Heart left ventricle (tissue), 16 donors: ENCODE measurements at regions not wholly inside any gene's neighbourhood (a gene's known extent, or its start where the extent isn't known, plus 50 kb on each side); places are given as distances from the start of the nearest gene placed in this dataset.

Experiments
- ATAC-seq, 4 donors: fragments of 200-7000 bp; cut with Tn5 transposase; one replicate each; pipeline ENCODE4 v1.9.1; 2020 to 2022; ENCODE audit warnings: moderate library complexity in 4 of 4, mild to moderate bottlenecking in 3 of 4, moderate number of reproducible peaks in 1 of 4
- DNase-seq, 5 donors: peaks; one replicate each; pipeline ENCODE4 v3.0.0-alpha.2; 2020
- H3K27ac ChIP-seq, 12 donors: fragments of 200-600 bp; sonication (generic) in 4 of 12; one replicate each; pipeline versions ENCODE4 v1.5.0 to v1.8.0; 2016 to 2022; ENCODE audit warnings: mild to moderate bottlenecking in 2 of 12
- H3K27me3 ChIP-seq, 9 donors: fragments of 200-600 bp; sonication (generic) in 2 of 9; one replicate each; pipeline versions ENCODE4 v1.5.1 to v1.8.0; 2016 to 2022; ENCODE audit warnings: mild to moderate bottlenecking in 3 of 9
- H3K36me3 ChIP-seq, 9 donors: fragments of 200-600 bp; sonication (generic) in 2 of 9; one replicate each; pipeline versions ENCODE4 v1.5.0 to v1.8.0; 2018 to 2022; ENCODE audit warnings: mild to moderate bottlenecking in 2 of 9
- H3K4me1 ChIP-seq, 12 donors: fragments of 200-600 bp; sonication (generic) in 4 of 12; one replicate each; pipeline versions ENCODE4 v1.5.0 to v1.8.0; 2016 to 2022; ENCODE audit warnings: mild to moderate bottlenecking in 3 of 12
- H3K4me3 ChIP-seq, 12 donors: fragments of 200-600 bp; sonication (generic) in 4 of 12; one replicate each; pipeline versions ENCODE4 v1.5.0 to v1.8.0; 2017 to 2022; ENCODE audit warnings: mild to moderate bottlenecking in 9 of 12, moderate library complexity in 4 of 12
- H3K9me3 ChIP-seq, 12 donors: fragments of 200-600 bp; sonication (generic) in 4 of 12; one replicate each; pipeline versions ENCODE4 v1.5.0 to v1.8.0; 2016 to 2022; ENCODE audit warnings: mild to moderate bottlenecking in 1 of 12
- POLR2A ChIP-seq, 2 donors: fragments of 450-650 bp; IDR thresholded peaks; one replicate each; pipeline ENCODE4 v1.6.1; 2017; ENCODE audit warnings: antibody characterized with exemption in 2 of 2, mild to moderate bottlenecking in 2 of 2, moderate library complexity in 2 of 2
- WGBS, 4 donors: extraction: QIAGEN DNeasy Blood & Tissue Kit in 2 of 4; methylation state at CpG; one replicate each; pipeline versions ENCODE4 v1.1.5 to v1.1.7; 2013 to 2018; 5-methylcytosine and 5-hydroxymethylcytosine counted together
- intact Hi-C, 10 donors: fragments of 100-400 bp; cut with DNase I; formaldehyde crosslinking; loops; one replicate each; pipeline versions ENCODE4 v1.11.1 to v1.14.2; 2022
- TF ChIP-seq, protein P1 (sequence below), 12 donors: fragments of 200-600 bp; sonication (generic) in 4 of 12; IDR thresholded peaks; one replicate each; pipeline versions ENCODE4 v1.5.0 to v1.8.0; 2018 to 2022; ENCODE audit warnings: antibody characterized with exemption in 12 of 12, mild to moderate bottlenecking in 5 of 12
- donor health status: ischemic (EF 13 %, LVEDD 7.1; RV severe dilation, severe dysfunction).
- donor health status: healthy with polysubstance abuse.
- donor health status: DM: no; HTN: yes; CAD: no.
- donor health status: DM: no; HTN: no; CAD: no.
- donor health status: ischemic (EF 25% LVEDD 6.9; RV normal size, moderate dysfunction).
- donor health status: ischemic (EF 25% LVEDD 5.7; RV mildly dilated, moderate dysfunction).
- donor health status: healthy.
- donor health status: DM: yes; HTN: yes; CAD: no.
- donor health status: ischemic (EF 35%, LVEDD 5.7; RV mildly dilated, moderate dysfunction).
- donor health status: nonischemic (EF 11% LVEDD 7.7; RV severe dilation, severe dysfunction).
- donor health status: DM: yes; HTN: yes; CAD: no.
- donor health status: PGD.
- donor health status: ischemic (EF 29% LVEDD 5.4; RV normal size, mild dysfunction).
- donor health status: nonischemic (EF 23%, LVEDD 6.1; RV moderate dilation, normal function).

DNA sequence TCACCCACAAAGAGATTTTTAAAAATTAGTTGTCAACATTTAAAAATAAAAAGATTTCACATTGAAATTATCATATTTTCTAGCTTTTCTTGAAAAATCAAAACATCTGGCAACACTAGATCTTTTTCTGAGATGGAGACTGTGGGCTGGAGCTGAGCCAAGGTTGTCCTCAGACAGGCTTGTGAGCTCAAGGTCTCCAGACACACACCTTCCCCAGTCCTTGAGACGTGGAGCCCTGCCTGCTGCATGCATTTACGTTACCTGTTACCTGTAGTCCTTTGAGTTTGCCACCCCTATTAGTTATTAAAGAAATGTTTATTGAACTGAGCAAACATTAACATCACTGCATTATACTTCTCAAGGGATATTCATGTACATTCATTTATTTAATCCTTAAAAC lies 87.5 kb upstream of the TLE1 start:
- no peaks in the 10 kb centered on the region for H3K36me3 ChIP-seq
- DNase-seq (peak in 1 of 5 donors; percentile 30), ATAC-seq (no peak)
- WGBS, 4 donors = 80 to 95% (median 88%) methylated on average over 2 of the region's 2 CpGs
- H3K4me3 ChIP-seq = no peak overlapping the region
- no peak for TF ChIP-seq POLR2A (IDR thresholded peaks at IDR 0.05)
- TF ChIP-seq, protein P1, sequence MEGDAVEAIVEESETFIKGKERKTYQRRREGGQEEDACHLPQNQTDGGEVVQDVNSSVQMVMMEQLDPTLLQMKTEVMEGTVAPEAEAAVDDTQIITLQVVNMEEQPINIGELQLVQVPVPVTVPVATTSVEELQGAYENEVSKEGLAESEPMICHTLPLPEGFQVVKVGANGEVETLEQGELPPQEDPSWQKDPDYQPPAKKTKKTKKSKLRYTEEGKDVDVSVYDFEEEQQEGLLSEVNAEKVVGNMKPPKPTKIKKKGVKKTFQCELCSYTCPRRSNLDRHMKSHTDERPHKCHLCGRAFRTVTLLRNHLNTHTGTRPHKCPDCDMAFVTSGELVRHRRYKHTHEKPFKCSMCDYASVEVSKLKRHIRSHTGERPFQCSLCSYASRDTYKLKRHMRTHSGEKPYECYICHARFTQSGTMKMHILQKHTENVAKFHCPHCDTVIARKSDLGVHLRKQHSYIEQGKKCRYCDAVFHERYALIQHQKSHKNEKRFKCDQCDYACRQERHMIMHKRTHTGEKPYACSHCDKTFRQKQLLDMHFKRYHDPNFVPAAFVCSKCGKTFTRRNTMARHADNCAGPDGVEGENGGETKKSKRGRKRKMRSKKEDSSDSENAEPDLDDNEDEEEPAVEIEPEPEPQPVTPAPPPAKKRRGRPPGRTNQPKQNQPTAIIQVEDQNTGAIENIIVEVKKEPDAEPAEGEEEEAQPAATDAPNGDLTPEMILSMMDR (IDR thresholded peaks at IDR 0.05) = no peak
- no peaks in the 10 kb centered on the region for H3K27me3 ChIP-seq
- intact Hi-C loops = no loop called here
- no peaks in the 10 kb centered on the region for H3K9me3 ChIP-seq
- H3K27ac ChIP-seq = no peak overlapping the region
- peaks cover 0 to 3% (median 0%) of the 10 kb centered on the region in 12 donors for H3K4me1 ChIP-seq

DNA sequence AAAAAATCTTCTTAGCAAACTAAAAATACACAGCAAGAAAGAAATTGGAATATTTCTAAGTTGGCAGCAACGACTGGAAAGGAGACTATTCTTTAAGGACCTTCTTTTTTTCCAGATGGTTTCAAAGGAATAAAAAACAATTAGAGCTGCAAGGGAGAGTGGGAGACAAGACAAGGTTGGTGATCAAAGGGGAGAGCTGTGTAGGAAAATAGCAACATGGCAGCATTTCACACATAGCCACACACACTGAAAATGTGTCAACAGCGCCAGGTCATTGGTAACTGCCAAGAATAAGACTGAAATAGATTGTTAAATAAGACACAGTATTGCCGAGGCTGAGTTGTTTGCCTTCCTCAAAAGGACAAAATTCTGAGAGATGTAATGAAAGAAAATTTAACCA lies 88.1 kb upstream of the TLE1 start:
- 41 to 55% (median 49%) methylated on average over 3 of the region's 3 CpGs for WGBS, 4 donors
- ATAC-seq (peak in 3 of 4 donors; percentile 50 to 62 (median 62)), DNase-seq (no peak)
- TF ChIP-seq, protein P1 (IDR thresholded peaks at IDR 0.05) = no peak
- TF ChIP-seq POLR2A (IDR thresholded peaks at IDR 0.05) = no peak
- no peaks in the 10 kb centered on the region for H3K36me3 ChIP-seq
- H3K27me3 ChIP-seq = no peaks in the 10 kb centered on the region
- H3K9me3 ChIP-seq = no peaks in the 10 kb centered on the region
- no peak overlapping the region for H3K4me3 ChIP-seq
- H3K4me1 ChIP-seq = peaks cover 0 to 3% (median 0%) of the 10 kb centered on the region in 12 donors
- intact Hi-C loops = no loop called here
- no peak overlapping the region for H3K27ac ChIP-seq

DNA sequence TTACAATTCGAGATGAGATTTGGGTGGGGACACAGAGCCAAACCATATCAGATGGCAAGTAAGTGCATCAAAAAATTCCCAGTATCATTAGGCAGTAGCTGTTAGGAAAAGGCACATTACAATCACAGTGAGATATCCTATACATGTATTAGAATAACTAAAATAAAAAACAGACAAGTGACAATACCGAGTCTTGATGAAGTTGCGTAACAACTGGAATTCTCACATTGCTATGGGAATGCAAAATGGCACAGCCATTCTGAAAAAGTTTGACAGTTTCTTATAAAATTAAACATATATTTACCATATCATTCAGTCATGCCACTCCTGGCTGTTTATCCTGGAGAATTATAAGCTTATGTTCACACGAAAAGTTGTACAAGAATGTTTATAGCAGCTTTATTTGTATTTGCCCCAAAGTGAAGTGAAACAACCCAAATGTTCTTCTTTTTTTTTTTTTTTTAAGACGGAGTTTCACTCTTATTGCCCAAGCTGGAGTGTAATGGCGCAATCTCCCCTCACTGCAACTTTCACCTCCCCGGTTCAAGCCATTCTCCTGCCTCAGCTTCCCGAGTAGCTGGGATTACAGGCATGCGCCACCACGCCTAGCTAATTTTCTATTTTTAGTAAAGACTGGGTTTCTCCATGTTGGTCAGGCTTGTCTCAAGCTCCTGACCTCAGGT lies 93.1 kb upstream of the TLE1 start:
- H3K27ac ChIP-seq = no peak overlapping the region
- no peaks in the 10 kb centered on the region for H3K36me3 ChIP-seq
- WGBS, 4 donors = 92 to 95% (median 93%) methylated on average over 10 of the region's 10 CpGs
- DNase-seq (no peak), ATAC-seq (no peak)
- intact Hi-C loops = no loop called here
- no peak for TF ChIP-seq POLR2A (IDR thresholded peaks at IDR 0.05)
- TF ChIP-seq, protein P1 (IDR thresholded peaks at IDR 0.05) = no peak
- H3K4me1 ChIP-seq = peaks cover 0 to 3% (median 0%) of the 10 kb centered on the region in 12 donors
- H3K9me3 ChIP-seq = no peaks in the 10 kb centered on the region
- H3K4me3 ChIP-seq = no peak overlapping the region
- no peaks in the 10 kb centered on the region for H3K27me3 ChIP-seq

DNA sequence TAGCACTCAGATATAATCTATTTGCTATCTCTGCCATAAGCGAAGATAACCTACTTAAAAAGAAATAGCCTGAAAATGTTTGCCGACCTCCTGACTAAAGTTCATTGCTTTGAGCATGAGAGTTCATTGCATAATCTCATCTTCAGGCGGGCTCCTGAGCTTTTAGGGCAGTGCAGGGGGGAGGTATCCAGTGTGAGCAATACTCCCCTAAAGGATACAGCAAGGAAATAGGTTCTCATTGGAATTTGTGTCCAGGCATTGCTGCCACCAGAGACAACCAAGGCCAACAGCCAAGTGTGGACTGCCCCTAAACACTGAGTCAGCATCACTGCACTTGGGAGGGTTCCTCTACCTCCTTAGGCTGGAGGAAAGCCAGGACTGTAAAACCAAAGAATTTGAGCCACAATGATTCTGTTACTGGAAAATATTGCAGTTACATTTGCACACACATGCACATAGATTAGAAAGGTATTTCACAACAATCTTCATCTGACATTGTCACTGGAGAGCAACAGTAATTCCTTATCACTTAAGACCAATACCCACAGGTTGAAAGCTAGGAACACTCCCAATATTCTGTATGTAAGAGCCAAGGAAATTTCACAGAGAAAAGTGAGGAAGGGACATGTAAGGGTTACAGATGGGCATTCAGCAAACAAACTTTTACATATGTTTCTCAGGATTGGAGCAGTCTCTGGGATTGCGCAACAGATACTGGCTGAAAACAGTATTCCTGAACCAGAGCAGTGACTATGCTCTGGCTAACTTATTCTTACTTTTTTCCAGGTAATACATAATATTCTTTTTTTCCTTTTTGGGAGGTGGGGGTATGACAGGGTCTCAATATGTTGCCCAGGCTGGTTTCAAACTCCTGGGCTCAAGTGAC lies 98.6 kb upstream of the TLE1 start:
- Histone ChIP-seq H3K4me1 (peaks cover 0 to 10% (median 0%) of the 10 kb centered on the region in 12 donors), H3K4me3 (no peak overlapping the region), H3K9me3 (no peaks in the 10 kb centered on the region), H3K27ac (no peak overlapping the region), H3K36me3 (no peaks in the 10 kb centered on the region), H3K27me3 (no peaks in the 10 kb centered on the region)
- intact Hi-C loops = no loop called here
- 82 to 89% (median 84%) methylated on average over 4 of the region's 4 CpGs for WGBS, 4 donors
- DNase-seq (peak in 1 of 5 donors; percentile 27), ATAC-seq (peak in 3 of 4 donors; percentile 52 to 79 (median 55))
- TF ChIP-seq POLR2A (IDR thresholded peaks at IDR 0.05) = no peak
- TF ChIP-seq, protein P1 (IDR thresholded peaks at IDR 0.05) = no peak
